A673 (cell line): ENCODE measurements at regions not wholly inside any gene's neighbourhood (a gene's known extent, or its start where the extent isn't known, plus 50 kb on each side); places are given as distances from the start of the nearest gene placed in this dataset.
"Not testable (repeated sequence)": the region's sequence is repeated elsewhere in the genome, so short reads cannot be mapped to it uniquely, and the experiment has no call there.

Experiments used
- BruUV-seq: library from RNA; stranded (reverse); fragments of 400-500 nt; replicated peaks from 2 replicates; lab custom pipeline; 2021; lab: Mats Ljungman, UMichigan
- CTCF ChIA-PET: fragments of 300-600 bp; sonication (Branson Sonifier 250); formaldehyde crosslinking; loops from one replicate; lab custom pipeline; 2022; ENCODE audit warnings: antibody characterized with exemption; lab: Charles Lee
- POLR2A ChIA-PET: fragments of 300-600 bp; sonication (Branson Sonifier 250); formaldehyde crosslinking; loops from one replicate; lab custom pipeline; 2022; ENCODE audit warnings: antibody characterized with exemption; ENCODE audit not compliant: low non-redundant PET; lab: Charles Lee
- DNase-seq: peaks from one replicate; pipeline ENCODE4 v3.0.0-alpha.2; 2015; ENCODE audit warnings: low spot score
- H3K27ac ChIP-seq: fragments of 200-600 bp; sonication (generic); 2 replicates; pipeline ENCODE4 v1.5.1; 2016; ENCODE audit warnings: mixed run types, low read depth, mild to moderate bottlenecking, mixed read lengths, antibody characterized with exemption, low read length; ENCODE audit not compliant: poor library complexity, severe bottlenecking
- H3K27me3 ChIP-seq: fragments of 200-600 bp; sonication (generic); replicated peaks from 2 replicates; pipeline ENCODE4 v1.6.1; 2017; ENCODE audit warnings: mixed run types, low read depth, mild to moderate bottlenecking, mixed read lengths, antibody characterized with exemption, low read length; ENCODE audit not compliant: insufficient read depth, poor library complexity
- H3K36me3 ChIP-seq: fragments of 200-600 bp; sonication (generic); 2 replicates; pipeline ENCODE4 v1.6.1; 2016; ENCODE audit warnings: mixed run types, mild to moderate bottlenecking, mixed read lengths, antibody characterized with exemption, low read length; ENCODE audit not compliant: insufficient read depth, poor library complexity, severe bottlenecking
- H3K4me1 ChIP-seq: fragments of 200-600 bp; sonication (generic); 2 replicates; pipeline ENCODE4 v1.6.1; 2017; ENCODE audit warnings: mixed run types, mild to moderate bottlenecking, mixed read lengths, antibody characterized with exemption, low read length; ENCODE audit not compliant: insufficient read depth, poor library complexity, severe bottlenecking
- H3K4me3 ChIP-seq: fragments of 200-600 bp; sonication (generic); 2 replicates; pipeline ENCODE4 v1.5.1; 2016; ENCODE audit warnings: low read depth, mixed run types, mild to moderate bottlenecking, mixed read lengths, low read length; ENCODE audit not compliant: poor library complexity, severe bottlenecking
- H3K9me3 ChIP-seq: fragments of 200-600 bp; sonication (generic); 2 replicates; pipeline ENCODE4 v1.6.1; 2016; ENCODE audit warnings: mixed run types, low read depth, mild to moderate bottlenecking, mixed read lengths, antibody characterized with exemption, low read length; ENCODE audit not compliant: poor library complexity, severe bottlenecking
- EZH2 ChIP-seq: fragments of 200-600 bp; sonication (generic); IDR thresholded peaks from 2 replicates; pipeline ENCODE4 v1.6.1; 2017; ENCODE audit warnings: borderline replicate concordance, low read depth, mild to moderate bottlenecking, mixed read lengths, antibody characterized with exemption, low read length; ENCODE audit not compliant: poor library complexity, severe bottlenecking
- intact Hi-C: fragments of 100-400 bp; cut with micrococcal nuclease; formaldehyde crosslinking; loops from one replicate; pipeline ENCODE4 v1.10.0; 2022; ENCODE audit not compliant: unreplicated experiment
- TF ChIP-seq, protein P1 (sequence below): fragments of 300-800, 200-600 bp; sonication (generic); conservative IDR thresholded peaks from 2 replicates; pipeline ENCODE4 v1.5.1; 2017; ENCODE audit warnings: low read depth, mild to moderate bottlenecking, antibody characterized with exemption, low read length, moderate library complexity, mixed read lengths

DNA sequence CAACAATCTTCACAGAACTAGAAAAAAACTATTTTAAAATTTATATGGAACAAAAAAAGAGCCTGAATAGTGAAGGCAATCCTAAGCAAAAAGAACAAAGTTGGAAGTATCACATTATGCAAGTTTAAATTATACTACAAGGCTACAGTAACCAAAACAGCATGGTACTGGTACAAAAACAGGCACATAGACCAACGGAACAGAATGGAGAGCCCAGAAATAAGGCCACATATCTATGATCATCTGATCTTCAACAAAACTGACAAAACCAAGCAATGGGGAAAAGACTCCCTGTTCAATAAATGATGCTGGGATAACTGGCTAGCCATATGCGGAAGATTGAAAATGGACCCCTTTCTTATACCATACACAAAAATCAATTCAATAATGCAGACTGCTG lies 74.4 kb upstream of the RTN4 start:
- BruUV-seq, CTCF ChIA-PET, H3K36me3 ChIP-seq, H3K9me3 ChIP-seq, POLR2A ChIA-PET, H3K27me3 ChIP-seq, H3K4me3 ChIP-seq, intact Hi-C loops, H3K27ac ChIP-seq, DNase-seq: not testable (repeated sequence)
- peaks cover 24% of the 10 kb centered on the region for H3K4me1 ChIP-seq

DNA sequence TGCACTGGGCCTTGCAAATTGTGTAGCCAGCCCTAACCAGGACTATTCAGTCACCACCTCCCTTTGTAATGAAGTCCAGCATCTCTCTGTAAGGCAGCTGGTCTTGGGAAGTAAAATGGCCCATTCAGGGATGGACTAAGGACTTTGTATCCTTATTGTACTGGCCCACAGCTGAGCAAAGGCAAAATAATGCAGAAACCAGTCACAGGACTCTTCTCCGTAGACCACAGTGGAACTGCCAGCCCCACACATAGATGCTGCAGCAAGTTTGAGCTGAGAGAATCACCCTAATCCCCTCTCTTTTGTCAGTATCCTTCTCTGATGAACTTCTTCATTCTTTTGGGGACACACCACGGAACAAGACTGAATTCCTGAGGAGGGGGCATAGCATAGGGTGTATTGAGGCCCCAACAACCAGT lies 73.6 kb upstream of the RTN4 start:
- POLR2A ChIA-PET: no interaction called here
- no peaks in the 10 kb centered on the region for H3K27me3 ChIP-seq
- H3K9me3 ChIP-seq: no peaks in the 10 kb centered on the region
- BruUV-seq: no TSS peak
- no peak for DNase-seq
- CTCF ChIA-PET: no interaction called here
- TF ChIP-seq, protein P1, sequence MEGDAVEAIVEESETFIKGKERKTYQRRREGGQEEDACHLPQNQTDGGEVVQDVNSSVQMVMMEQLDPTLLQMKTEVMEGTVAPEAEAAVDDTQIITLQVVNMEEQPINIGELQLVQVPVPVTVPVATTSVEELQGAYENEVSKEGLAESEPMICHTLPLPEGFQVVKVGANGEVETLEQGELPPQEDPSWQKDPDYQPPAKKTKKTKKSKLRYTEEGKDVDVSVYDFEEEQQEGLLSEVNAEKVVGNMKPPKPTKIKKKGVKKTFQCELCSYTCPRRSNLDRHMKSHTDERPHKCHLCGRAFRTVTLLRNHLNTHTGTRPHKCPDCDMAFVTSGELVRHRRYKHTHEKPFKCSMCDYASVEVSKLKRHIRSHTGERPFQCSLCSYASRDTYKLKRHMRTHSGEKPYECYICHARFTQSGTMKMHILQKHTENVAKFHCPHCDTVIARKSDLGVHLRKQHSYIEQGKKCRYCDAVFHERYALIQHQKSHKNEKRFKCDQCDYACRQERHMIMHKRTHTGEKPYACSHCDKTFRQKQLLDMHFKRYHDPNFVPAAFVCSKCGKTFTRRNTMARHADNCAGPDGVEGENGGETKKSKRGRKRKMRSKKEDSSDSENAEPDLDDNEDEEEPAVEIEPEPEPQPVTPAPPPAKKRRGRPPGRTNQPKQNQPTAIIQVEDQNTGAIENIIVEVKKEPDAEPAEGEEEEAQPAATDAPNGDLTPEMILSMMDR: no peak
- no peak for TF ChIP-seq EZH2
- no peak overlapping the region for H3K27ac ChIP-seq
- H3K4me1 ChIP-seq: peaks cover 32% of the 10 kb centered on the region
- H3K4me3 ChIP-seq: no peak overlapping the region
- H3K36me3 ChIP-seq: no peaks in the 10 kb centered on the region
- intact Hi-C loops: no loop called here

DNA sequence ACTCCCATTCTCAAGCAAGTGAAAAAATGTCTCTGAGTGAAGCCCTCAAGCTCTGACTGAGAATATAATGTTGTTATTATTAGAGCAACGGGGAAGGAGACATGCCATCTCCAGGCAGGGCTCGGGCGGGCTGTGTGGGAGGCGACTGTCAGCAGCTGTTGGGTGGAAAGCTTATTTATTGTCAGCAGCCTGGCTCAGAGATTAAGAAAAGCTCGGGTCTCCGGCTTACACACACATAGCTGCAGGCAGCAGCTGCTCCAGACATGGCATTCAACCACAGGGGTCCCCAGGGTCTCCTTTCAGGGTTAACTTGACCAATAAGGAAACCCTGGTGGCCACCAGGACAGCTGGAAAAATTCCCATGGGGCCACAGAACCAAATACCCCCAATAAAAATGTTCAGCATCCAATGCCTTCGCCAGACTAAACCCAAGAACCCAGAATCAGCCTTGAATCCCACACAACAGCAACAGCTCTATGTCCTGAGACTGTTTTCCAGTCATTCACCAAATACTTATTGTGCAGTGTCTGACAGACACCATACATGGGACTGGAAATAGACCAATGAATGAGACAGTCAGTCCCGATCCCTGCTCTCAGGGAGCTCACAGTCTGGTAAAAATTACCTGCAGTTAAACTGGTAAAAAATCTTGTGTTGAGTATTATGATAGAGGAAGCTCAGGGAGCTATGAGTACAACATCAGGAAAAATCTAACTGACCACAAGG lies 70.5 kb upstream of the RTN4 start:
- TF ChIP-seq, protein P1: no peak
- no peak for TF ChIP-seq EZH2
- POLR2A ChIA-PET: interaction anchor here (0.7 kb wide), 1 partner anchor 13 kb away, joined by 3 read pairs; no protein-coding TSS in a partner anchor
- DNase-seq: peak; percentile 79
- Histone ChIP-seq H3K36me3 (no peaks in the 10 kb centered on the region), H3K4me1 (peaks cover 37% of the 10 kb centered on the region), H3K27ac (peak overlapping the region; percentile 67), H3K9me3 (no peaks in the 10 kb centered on the region), H3K4me3 (no peak overlapping the region), H3K27me3 (no peaks in the 10 kb centered on the region)
- no TSS peak for BruUV-seq
- CTCF ChIA-PET: no interaction called here
- intact Hi-C loops: no loop called here
